ENCODE measurements at regions not wholly inside any gene's neighbourhood (a gene's known extent, or its start where the extent isn't known, plus 50 kb on each side); places are given as distances from the start of the nearest gene placed in this dataset.

DNA sequence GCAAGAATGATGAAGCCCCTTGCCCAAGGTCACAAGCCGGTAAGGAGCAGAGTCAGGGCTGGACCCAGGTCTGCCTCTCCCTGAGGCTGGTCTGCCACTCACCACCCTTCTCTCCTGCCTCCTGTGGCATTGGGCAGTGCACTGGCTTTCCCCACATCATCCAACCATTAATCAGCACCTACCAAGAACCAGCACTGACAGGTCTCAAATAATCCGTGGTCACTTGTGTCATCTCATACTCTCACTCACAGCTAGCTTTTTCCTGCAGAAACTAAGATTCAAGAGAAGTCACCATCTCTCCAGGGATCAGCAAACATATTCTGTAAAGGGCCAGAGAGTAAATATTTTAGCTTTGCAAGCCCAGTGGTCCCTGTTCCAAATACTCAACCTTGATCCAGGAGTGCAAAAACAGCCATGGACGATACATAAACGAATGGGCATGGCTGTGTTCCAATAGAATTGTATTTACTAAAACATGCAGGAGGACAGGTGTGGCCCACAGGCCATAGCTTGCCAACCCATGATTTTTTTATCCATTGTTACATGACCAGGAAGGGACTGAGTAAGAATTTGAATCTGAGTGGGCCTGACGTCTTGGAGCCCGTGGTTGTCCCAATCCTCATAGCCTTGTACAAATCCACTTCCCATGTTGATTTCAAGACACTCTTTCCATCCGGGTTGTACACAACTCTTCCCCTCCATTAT lies 374.2 kb downstream of the BCL11B start:
- TF ChIP-seq, protein P1, sequence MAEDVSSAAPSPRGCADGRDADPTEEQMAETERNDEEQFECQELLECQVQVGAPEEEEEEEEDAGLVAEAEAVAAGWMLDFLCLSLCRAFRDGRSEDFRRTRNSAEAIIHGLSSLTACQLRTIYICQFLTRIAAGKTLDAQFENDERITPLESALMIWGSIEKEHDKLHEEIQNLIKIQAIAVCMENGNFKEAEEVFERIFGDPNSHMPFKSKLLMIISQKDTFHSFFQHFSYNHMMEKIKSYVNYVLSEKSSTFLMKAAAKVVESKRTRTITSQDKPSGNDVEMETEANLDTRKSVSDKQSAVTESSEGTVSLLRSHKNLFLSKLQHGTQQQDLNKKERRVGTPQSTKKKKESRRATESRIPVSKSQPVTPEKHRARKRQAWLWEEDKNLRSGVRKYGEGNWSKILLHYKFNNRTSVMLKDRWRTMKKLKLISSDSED (CRISPR knock-in tag; IDR thresholded peaks at IDR 0.05) = no peak
- TF ChIP-seq MAFK (conservative IDR thresholded peaks at IDR 0.05 in 1 of 2, IDR thresholded peaks at IDR 0.05 in 1 of 2; ENCODE audit: low read length in 2 of 2) = no peak

Measured in HepG2 (cell line).